ENCODE measurements at regions not wholly inside any gene's neighbourhood (a gene's known extent, or its start where the extent isn't known, plus 50 kb on each side); places are given as distances from the start of the nearest gene placed in this dataset.
A peak's percentile ranks its signal among the peaks of the same experiment; 100 is the strongest.

DNA sequence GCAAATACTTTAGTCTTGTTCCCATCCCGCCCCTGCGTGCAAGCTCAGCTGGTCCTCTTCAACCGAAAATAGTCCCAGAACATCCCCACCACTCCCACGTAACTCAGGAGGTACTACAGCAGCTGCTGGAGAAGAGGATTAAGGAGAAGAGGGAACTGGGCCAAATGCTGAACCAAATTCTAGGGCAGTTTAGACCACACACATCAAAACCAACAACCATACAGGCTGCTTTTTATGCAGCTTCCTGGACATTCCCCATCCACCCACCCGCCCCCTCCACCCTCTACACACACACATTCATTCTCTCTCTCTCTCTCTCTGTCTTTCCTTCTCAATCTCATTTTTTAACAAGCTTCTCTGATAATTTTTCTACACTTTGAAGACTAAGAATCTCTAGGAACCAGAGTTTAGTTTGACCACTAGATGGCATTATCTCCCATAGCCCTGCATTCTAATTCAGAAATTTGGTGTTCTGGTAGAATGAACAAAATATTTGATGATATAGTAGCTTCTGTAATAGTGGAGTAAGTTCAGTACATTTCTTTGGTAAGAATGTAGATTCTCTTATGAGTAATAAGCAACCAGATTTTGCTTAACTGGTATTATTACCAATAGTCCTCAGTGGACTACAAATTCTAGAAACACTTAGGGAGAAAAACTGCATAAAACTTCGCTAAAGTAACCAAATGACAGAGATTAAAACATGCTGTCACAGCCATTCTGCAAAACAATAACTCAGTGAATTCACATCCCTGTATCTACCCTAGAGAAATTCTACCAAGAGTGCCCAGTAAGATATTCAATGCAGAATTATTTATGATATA is 52.1 kb upstream of the BEND6 start:
- TF ChIP-seq, protein P1, sequence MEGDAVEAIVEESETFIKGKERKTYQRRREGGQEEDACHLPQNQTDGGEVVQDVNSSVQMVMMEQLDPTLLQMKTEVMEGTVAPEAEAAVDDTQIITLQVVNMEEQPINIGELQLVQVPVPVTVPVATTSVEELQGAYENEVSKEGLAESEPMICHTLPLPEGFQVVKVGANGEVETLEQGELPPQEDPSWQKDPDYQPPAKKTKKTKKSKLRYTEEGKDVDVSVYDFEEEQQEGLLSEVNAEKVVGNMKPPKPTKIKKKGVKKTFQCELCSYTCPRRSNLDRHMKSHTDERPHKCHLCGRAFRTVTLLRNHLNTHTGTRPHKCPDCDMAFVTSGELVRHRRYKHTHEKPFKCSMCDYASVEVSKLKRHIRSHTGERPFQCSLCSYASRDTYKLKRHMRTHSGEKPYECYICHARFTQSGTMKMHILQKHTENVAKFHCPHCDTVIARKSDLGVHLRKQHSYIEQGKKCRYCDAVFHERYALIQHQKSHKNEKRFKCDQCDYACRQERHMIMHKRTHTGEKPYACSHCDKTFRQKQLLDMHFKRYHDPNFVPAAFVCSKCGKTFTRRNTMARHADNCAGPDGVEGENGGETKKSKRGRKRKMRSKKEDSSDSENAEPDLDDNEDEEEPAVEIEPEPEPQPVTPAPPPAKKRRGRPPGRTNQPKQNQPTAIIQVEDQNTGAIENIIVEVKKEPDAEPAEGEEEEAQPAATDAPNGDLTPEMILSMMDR (conservative IDR thresholded peaks at IDR 0.05), result peak; percentile 92
- no peak for TF ChIP-seq ZFX (IDR thresholded peaks at IDR 0.05)
